ENCODE measurements at regions not wholly inside any gene's neighbourhood (a gene's known extent, or its start where the extent isn't known, plus 50 kb on each side); places are given as distances from the start of the nearest gene placed in this dataset.

DNA sequence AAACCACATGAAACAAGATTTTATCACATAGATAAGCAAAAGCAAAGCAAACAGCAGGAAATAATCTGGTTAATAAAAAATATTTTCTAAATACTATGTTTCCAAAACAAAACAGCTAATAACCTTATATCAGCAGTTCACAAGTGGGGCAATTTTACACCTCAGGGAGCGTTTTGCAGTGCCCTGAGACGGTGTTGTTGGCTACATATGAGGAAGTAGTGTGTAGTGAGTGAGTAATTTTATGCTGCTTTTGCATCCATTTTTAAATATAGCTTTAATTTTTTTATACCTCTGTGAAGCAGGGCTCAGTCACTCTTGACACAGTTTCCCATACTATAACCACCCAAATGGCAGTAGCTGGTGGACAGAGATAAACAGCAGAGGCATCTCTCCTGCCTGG is 438.5 kb upstream of the B3GAT1 start:
- no peaks in the 10 kb centered on the region for H3K4me1 ChIP-seq (ENCODE audit: insufficient read depth, low read length)
- WGBS (ENCODE audit: low lambda C conversion rate): 0% methylated on average over 2 of the region's 2 CpGs
- H3K27ac ChIP-seq (ENCODE audit: extremely low read length, insufficient read depth, low read length): no peak overlapping the region
- peaks cover 2 to 19% of the 10 kb centered on the region in 2 experiments; a peak in 2 of 5 replicates for H3K27me3 ChIP-seq (ENCODE audit: control insufficient read depth in 1 of 2, insufficient read depth in 2 of 2, low read length in 2 of 2)
- no peak for FAIRE-seq
- intact Hi-C loops (cut with micrococcal nuclease; ENCODE audit: unreplicated experiment): no loop called here
- no peak overlapping the region for H3K4me2 ChIP-seq (ENCODE audit: low read depth, low read length)
- in situ Hi-C loops (cut with HindIII; ENCODE audit: extremely low pct_ligation_motif_present, low pct_unique_long_range_greater_than_20kb): no loop called here
- H3K79me2 ChIP-seq (ENCODE audit: insufficient read depth, low read length): no peaks in the 10 kb centered on the region
- no TSS peak for BruUV-seq (replicated peaks)
- no peak overlapping the region for H3K4me3 ChIP-seq (replicated peaks in 1 of 3; ENCODE audit: insufficient read depth in 1 of 3, low read depth in 2 of 3, low read length in 3 of 3)
- DNase-seq (ENCODE audit: low spot score): no peak
- ChIA-PET POLR2A (no interaction called here), CTCF (ENCODE audit: low intra/inter-chr PET ratio, low total read pairs) (no interaction called here)
- H3K36me3 ChIP-seq (replicated peaks in 1 of 2; ENCODE audit: control insufficient read depth in 1 of 2, insufficient read depth in 2 of 2, low read length in 2 of 2): no peaks in the 10 kb centered on the region
- no peaks in the 10 kb centered on the region for H4K20me1 ChIP-seq (ENCODE audit: insufficient read depth, low read length)
- ATAC-seq: no peak
- H3K9ac ChIP-seq (ENCODE audit: insufficient read depth, low read depth, low read length): no peak overlapping the region
- no peaks in the 10 kb centered on the region for H3K9me3 ChIP-seq (ENCODE audit: low read length)
- TF ChIP-seq, protein P1, sequence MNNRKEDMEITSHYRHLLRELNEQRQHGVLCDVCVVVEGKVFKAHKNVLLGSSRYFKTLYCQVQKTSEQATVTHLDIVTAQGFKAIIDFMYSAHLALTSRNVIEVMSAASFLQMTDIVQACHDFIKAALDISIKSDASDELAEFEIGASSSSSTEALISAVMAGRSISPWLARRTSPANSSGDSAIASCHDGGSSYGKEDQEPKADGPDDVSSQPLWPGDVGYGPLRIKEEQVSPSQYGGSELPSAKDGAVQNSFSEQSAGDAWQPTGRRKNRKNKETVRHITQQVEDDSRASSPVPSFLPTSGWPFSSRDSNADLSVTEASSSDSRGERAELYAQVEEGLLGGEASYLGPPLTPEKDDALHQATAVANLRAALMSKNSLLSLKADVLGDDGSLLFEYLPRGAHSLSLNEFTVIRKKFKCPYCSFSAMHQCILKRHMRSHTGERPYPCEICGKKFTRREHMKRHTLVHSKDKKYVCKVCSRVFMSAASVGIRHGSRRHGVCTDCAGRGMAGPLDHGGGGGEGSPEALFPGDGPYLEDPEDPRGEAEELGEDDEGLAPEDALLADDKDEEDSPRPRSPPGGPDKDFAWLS (CRISPR knock-in tag; IDR thresholded peaks at IDR 0.05; ENCODE audit: borderline replicate concordance): no peak
- TF ChIP-seq, protein P2, sequence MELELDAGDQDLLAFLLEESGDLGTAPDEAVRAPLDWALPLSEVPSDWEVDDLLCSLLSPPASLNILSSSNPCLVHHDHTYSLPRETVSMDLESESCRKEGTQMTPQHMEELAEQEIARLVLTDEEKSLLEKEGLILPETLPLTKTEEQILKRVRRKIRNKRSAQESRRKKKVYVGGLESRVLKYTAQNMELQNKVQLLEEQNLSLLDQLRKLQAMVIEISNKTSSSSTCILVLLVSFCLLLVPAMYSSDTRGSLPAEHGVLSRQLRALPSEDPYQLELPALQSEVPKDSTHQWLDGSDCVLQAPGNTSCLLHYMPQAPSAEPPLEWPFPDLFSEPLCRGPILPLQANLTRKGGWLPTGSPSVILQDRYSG (CRISPR knock-in tag; IDR thresholded peaks at IDR 0.05): no peak
- no peak for TF ChIP-seq ZNF780A (CRISPR knock-in tag; IDR thresholded peaks at IDR 0.05)
- TF ChIP-seq, protein P3, sequence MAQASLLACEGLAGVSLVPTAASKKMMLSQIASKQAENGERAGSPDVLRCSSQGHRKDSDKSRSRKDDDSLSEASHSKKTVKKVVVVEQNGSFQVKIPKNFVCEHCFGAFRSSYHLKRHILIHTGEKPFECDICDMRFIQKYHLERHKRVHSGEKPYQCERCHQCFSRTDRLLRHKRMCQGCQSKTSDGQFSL (CRISPR knock-in tag; IDR thresholded peaks at IDR 0.05): no peak
- H2AFZ ChIP-seq (ENCODE audit: low read length): no peak overlapping the region

DNA sequence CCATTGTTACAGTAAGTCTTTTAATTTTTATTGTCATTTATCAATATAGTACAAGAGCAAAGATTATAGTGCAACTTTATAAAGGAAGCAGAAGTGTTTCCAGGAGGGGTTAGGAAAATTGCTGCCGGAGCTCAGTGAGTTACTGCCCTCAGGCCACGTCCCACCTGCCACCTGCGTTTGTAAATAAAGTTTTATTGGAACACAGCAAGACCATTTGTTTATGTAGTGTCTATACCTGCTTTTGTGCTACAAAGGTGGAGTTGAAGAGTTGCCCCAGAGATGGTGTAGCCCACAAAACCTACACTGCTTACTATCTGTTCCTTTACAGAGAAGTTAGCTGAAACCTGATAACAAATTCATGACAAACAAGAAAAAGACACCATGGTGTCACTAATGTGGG is 437.8 kb upstream of the B3GAT1 start:
- Histone ChIP-seq H4K20me1 (ENCODE audit: insufficient read depth, low read length) (no peaks in the 10 kb centered on the region), H3K4me3 (replicated peaks in 1 of 3; ENCODE audit: insufficient read depth in 1 of 3, low read depth in 2 of 3, low read length in 3 of 3) (no peak overlapping the region), H3K9ac (ENCODE audit: insufficient read depth, low read depth, low read length) (no peak overlapping the region), H3K4me2 (ENCODE audit: low read depth, low read length) (no peak overlapping the region), H3K27ac (ENCODE audit: extremely low read length, insufficient read depth, low read length) (no peak overlapping the region), H3K27me3 (ENCODE audit: control insufficient read depth in 1 of 2, insufficient read depth in 2 of 2, low read length in 2 of 2) (peaks cover 5 to 19% of the 10 kb centered on the region in 2 experiments; a peak in 2 of 5 replicates), H2AFZ (ENCODE audit: low read length) (no peak overlapping the region), H3K9me3 (ENCODE audit: low read length) (no peaks in the 10 kb centered on the region), H3K4me1 (ENCODE audit: insufficient read depth, low read length) (no peaks in the 10 kb centered on the region), H3K79me2 (ENCODE audit: insufficient read depth, low read length) (no peaks in the 10 kb centered on the region), H3K36me3 (replicated peaks in 1 of 2; ENCODE audit: control insufficient read depth in 1 of 2, insufficient read depth in 2 of 2, low read length in 2 of 2) (no peaks in the 10 kb centered on the region)
- WGBS (ENCODE audit: low lambda C conversion rate): 3% methylated on average over 3 of the region's 3 CpGs
- FAIRE-seq (no peak), ATAC-seq (no peak), DNase-seq (ENCODE audit: low spot score) (no peak)
- CTCF ChIA-PET (ENCODE audit: low intra/inter-chr PET ratio, low total read pairs): no interaction called here
- intact Hi-C loops (cut with micrococcal nuclease; ENCODE audit: unreplicated experiment) (no loop called here), in situ Hi-C loops (cut with HindIII; ENCODE audit: extremely low pct_ligation_motif_present, low pct_unique_long_range_greater_than_20kb) (no loop called here)
- BruUV-seq (replicated peaks): no TSS peak
- POLR2A ChIA-PET: no interaction called here
- TF ChIP-seq, protein P4, sequence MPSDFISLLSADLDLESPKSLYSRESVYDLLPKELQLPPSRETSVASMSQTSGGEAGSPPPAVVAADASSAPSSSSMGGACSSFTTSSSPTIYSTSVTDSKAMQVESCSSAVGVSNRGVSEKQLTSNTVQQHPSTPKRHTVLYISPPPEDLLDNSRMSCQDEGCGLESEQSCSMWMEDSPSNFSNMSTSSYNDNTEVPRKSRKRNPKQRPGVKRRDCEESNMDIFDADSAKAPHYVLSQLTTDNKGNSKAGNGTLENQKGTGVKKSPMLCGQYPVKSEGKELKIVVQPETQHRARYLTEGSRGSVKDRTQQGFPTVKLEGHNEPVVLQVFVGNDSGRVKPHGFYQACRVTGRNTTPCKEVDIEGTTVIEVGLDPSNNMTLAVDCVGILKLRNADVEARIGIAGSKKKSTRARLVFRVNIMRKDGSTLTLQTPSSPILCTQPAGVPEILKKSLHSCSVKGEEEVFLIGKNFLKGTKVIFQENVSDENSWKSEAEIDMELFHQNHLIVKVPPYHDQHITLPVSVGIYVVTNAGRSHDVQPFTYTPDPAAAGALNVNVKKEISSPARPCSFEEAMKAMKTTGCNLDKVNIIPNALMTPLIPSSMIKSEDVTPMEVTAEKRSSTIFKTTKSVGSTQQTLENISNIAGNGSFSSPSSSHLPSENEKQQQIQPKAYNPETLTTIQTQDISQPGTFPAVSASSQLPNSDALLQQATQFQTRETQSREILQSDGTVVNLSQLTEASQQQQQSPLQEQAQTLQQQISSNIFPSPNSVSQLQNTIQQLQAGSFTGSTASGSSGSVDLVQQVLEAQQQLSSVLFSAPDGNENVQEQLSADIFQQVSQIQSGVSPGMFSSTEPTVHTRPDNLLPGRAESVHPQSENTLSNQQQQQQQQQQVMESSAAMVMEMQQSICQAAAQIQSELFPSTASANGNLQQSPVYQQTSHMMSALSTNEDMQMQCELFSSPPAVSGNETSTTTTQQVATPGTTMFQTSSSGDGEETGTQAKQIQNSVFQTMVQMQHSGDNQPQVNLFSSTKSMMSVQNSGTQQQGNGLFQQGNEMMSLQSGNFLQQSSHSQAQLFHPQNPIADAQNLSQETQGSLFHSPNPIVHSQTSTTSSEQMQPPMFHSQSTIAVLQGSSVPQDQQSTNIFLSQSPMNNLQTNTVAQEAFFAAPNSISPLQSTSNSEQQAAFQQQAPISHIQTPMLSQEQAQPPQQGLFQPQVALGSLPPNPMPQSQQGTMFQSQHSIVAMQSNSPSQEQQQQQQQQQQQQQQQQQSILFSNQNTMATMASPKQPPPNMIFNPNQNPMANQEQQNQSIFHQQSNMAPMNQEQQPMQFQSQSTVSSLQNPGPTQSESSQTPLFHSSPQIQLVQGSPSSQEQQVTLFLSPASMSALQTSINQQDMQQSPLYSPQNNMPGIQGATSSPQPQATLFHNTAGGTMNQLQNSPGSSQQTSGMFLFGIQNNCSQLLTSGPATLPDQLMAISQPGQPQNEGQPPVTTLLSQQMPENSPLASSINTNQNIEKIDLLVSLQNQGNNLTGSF (CRISPR knock-in tag; IDR thresholded peaks at IDR 0.05): no peak
